A673 (cell line): ENCODE measurements at regions not wholly inside any gene's neighbourhood (a gene's known extent, or its start where the extent isn't known, plus 50 kb on each side); places are given as distances from the start of the nearest gene placed in this dataset.
"Not testable (repeated sequence)": the region's sequence is repeated elsewhere in the genome, so short reads cannot be mapped to it uniquely, and the experiment has no call there.

Experiments used
- BruUV-seq: library from RNA; stranded (reverse); fragments of 400-500 nt; replicated peaks from 2 replicates; lab custom pipeline; 2021; lab: Mats Ljungman, UMichigan
- CTCF ChIA-PET: fragments of 300-600 bp; sonication (Branson Sonifier 250); formaldehyde crosslinking; loops from one replicate; lab custom pipeline; 2022; ENCODE audit warnings: antibody characterized with exemption; lab: Charles Lee
- POLR2A ChIA-PET: fragments of 300-600 bp; sonication (Branson Sonifier 250); formaldehyde crosslinking; loops from one replicate; lab custom pipeline; 2022; ENCODE audit warnings: antibody characterized with exemption; ENCODE audit not compliant: low non-redundant PET; lab: Charles Lee
- DNase-seq: peaks from one replicate; pipeline ENCODE4 v3.0.0-alpha.2; 2015; ENCODE audit warnings: low spot score
- H3K27ac ChIP-seq: fragments of 200-600 bp; sonication (generic); 2 replicates; pipeline ENCODE4 v1.5.1; 2016; ENCODE audit warnings: mixed run types, low read depth, mild to moderate bottlenecking, mixed read lengths, antibody characterized with exemption, low read length; ENCODE audit not compliant: poor library complexity, severe bottlenecking
- H3K27me3 ChIP-seq: fragments of 200-600 bp; sonication (generic); replicated peaks from 2 replicates; pipeline ENCODE4 v1.6.1; 2017; ENCODE audit warnings: mixed run types, low read depth, mild to moderate bottlenecking, mixed read lengths, antibody characterized with exemption, low read length; ENCODE audit not compliant: insufficient read depth, poor library complexity
- H3K36me3 ChIP-seq: fragments of 200-600 bp; sonication (generic); 2 replicates; pipeline ENCODE4 v1.6.1; 2016; ENCODE audit warnings: mixed run types, mild to moderate bottlenecking, mixed read lengths, antibody characterized with exemption, low read length; ENCODE audit not compliant: insufficient read depth, poor library complexity, severe bottlenecking
- H3K4me1 ChIP-seq: fragments of 200-600 bp; sonication (generic); 2 replicates; pipeline ENCODE4 v1.6.1; 2017; ENCODE audit warnings: mixed run types, mild to moderate bottlenecking, mixed read lengths, antibody characterized with exemption, low read length; ENCODE audit not compliant: insufficient read depth, poor library complexity, severe bottlenecking
- H3K4me3 ChIP-seq: fragments of 200-600 bp; sonication (generic); 2 replicates; pipeline ENCODE4 v1.5.1; 2016; ENCODE audit warnings: low read depth, mixed run types, mild to moderate bottlenecking, mixed read lengths, low read length; ENCODE audit not compliant: poor library complexity, severe bottlenecking
- H3K9me3 ChIP-seq: fragments of 200-600 bp; sonication (generic); 2 replicates; pipeline ENCODE4 v1.6.1; 2016; ENCODE audit warnings: mixed run types, low read depth, mild to moderate bottlenecking, mixed read lengths, antibody characterized with exemption, low read length; ENCODE audit not compliant: poor library complexity, severe bottlenecking
- CTCF ChIP-seq: fragments of 300-800, 200-600 bp; sonication (generic); conservative IDR thresholded peaks from 2 replicates; pipeline ENCODE4 v1.5.1; 2017; ENCODE audit warnings: low read depth, mild to moderate bottlenecking, antibody characterized with exemption, low read length, moderate library complexity, mixed read lengths
- EZH2 ChIP-seq: fragments of 200-600 bp; sonication (generic); IDR thresholded peaks from 2 replicates; pipeline ENCODE4 v1.6.1; 2017; ENCODE audit warnings: borderline replicate concordance, low read depth, mild to moderate bottlenecking, mixed read lengths, antibody characterized with exemption, low read length; ENCODE audit not compliant: poor library complexity, severe bottlenecking
- intact Hi-C: fragments of 100-400 bp; cut with micrococcal nuclease; formaldehyde crosslinking; loops from one replicate; pipeline ENCODE4 v1.10.0; 2022; ENCODE audit not compliant: unreplicated experiment

GRCh38 chr13:100789025-100789424, 114.4 kb upstream of the TMTC4 start:
- DNase-seq, result no peak
- Histone ChIP-seq H3K27me3 (no peaks in the 10 kb centered on the region), H3K27ac (no peak overlapping the region), H3K4me3 (no peak overlapping the region), H3K9me3 (no peaks in the 10 kb centered on the region), H3K4me1 (no peaks in the 10 kb centered on the region), H3K36me3 (no peaks in the 10 kb centered on the region)
- intact Hi-C loops, result no loop called here
- POLR2A ChIA-PET, result no interaction called here
- CTCF ChIA-PET, result no interaction called here
- TF ChIP-seq CTCF (no peak), EZH2 (no peak)
- BruUV-seq, result no TSS peak

- TF ChIP-seq CTCF (no peak), EZH2 (no peak)
- Histone ChIP-seq H3K27me3 (no peaks in the 10 kb centered on the region), H3K4me1 (no peaks in the 10 kb centered on the region), H3K27ac (no peak overlapping the region), H3K9me3 (no peaks in the 10 kb centered on the region), H3K36me3 (no peaks in the 10 kb centered on the region), H3K4me3 (no peak overlapping the region)
- CTCF ChIA-PET, result no interaction called here
- intact Hi-C loops, result no loop called here
- no peak for DNase-seq
- POLR2A ChIA-PET, result no interaction called here
- no TSS peak for BruUV-seq
Observed at GRCh38 chr13:100788540-100788939, 113.9 kb upstream of the TMTC4 start.

GRCh38 chr13:100787899-100788298, 113.3 kb upstream of the TMTC4 start:
- H3K4me3 ChIP-seq, result no peak overlapping the region
- H3K27me3 ChIP-seq, result no peaks in the 10 kb centered on the region
- no peaks in the 10 kb centered on the region for H3K4me1 ChIP-seq
- no peaks in the 10 kb centered on the region for H3K36me3 ChIP-seq
- H3K9me3 ChIP-seq, result no peaks in the 10 kb centered on the region
- ChIA-PET POLR2A (no interaction called here), CTCF (no interaction called here)
- BruUV-seq, result no TSS peak
- no peak overlapping the region for H3K27ac ChIP-seq
- DNase-seq, result no peak
- intact Hi-C loops, result no loop called here
- TF ChIP-seq CTCF (no peak), EZH2 (no peak)

GRCh38 chr13:100776686-100777085, 102.1 kb upstream of the TMTC4 start:
- H3K36me3 ChIP-seq, intact Hi-C loops: not testable (repeated sequence)

More at GRCh38 chr13:100776686-100777085, 102.1 kb upstream of the TMTC4 start:
- DNase-seq, H3K9me3 ChIP-seq, BruUV-seq, POLR2A ChIA-PET, H3K27me3 ChIP-seq, H3K27ac ChIP-seq, H3K4me1 ChIP-seq, CTCF ChIA-PET, H3K4me3 ChIP-seq: not testable (repeated sequence)
